Right lobe of liver (tissue), 4 donors: ENCODE measurements at regions not wholly inside any gene's neighbourhood (a gene's known extent, or its start where the extent isn't known, plus 50 kb on each side); places are given as distances from the start of the nearest gene placed in this dataset.

Experiments used
- POLR2A ChIP-seq: fragments of 450-650 bp; IDR thresholded peaks from one replicate; pipeline ENCODE4 v1.6.1; 2017; ENCODE audit warnings: antibody characterized with exemption, mild to moderate bottlenecking
- TF ChIP-seq, protein P1 (sequence below), 4 donors: fragments of 200-600 bp in 3 of 4; fragments of 450-650 bp in 1 of 4; IDR thresholded peaks; one replicate each; pipeline versions ENCODE4 v1.5.1 to v1.8.0; 2016 to 2022; ENCODE audit warnings: antibody characterized with exemption in 4 of 4, mild to moderate bottlenecking in 2 of 4
- donor health status: DM: no; HTN: no; CAD: no.
- donor health status: DM: no; HTN: no; CAD: no.
- donor health status: DM: no; HTN: yes; CAD: no.

DNA sequence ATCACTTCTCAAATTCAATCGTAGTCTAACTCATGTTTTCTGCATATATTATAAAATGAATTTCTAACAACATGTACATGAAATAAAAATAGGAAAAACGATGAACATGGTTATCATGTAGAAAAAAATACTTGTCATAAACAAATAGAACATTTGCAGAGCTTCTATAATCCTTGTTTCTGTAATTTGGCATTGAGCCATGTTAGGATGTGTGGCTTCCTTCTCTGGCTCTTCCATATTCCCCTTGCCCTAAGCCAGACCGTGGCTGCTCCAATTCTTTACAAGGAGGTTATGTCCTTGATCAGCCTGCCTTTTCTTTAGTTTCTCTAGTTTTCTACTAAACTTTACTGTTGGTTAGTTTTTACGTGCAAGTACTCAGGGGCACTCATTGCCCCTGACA is 155.3 kb downstream of the COL6A3 start:
- TF ChIP-seq POLR2A = no peak
- TF ChIP-seq, protein P1, sequence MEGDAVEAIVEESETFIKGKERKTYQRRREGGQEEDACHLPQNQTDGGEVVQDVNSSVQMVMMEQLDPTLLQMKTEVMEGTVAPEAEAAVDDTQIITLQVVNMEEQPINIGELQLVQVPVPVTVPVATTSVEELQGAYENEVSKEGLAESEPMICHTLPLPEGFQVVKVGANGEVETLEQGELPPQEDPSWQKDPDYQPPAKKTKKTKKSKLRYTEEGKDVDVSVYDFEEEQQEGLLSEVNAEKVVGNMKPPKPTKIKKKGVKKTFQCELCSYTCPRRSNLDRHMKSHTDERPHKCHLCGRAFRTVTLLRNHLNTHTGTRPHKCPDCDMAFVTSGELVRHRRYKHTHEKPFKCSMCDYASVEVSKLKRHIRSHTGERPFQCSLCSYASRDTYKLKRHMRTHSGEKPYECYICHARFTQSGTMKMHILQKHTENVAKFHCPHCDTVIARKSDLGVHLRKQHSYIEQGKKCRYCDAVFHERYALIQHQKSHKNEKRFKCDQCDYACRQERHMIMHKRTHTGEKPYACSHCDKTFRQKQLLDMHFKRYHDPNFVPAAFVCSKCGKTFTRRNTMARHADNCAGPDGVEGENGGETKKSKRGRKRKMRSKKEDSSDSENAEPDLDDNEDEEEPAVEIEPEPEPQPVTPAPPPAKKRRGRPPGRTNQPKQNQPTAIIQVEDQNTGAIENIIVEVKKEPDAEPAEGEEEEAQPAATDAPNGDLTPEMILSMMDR (IDR thresholded peaks at IDR 0.05) = no peak
